Uterus (tissue), 3 donors: ENCODE measurements at regions not wholly inside any gene's neighbourhood (a gene's known extent, or its start where the extent isn't known, plus 50 kb on each side); places are given as distances from the start of the nearest gene placed in this dataset.

ENCODE experiments used
- DNase-seq, 2 donors: peaks; one replicate each; pipeline ENCODE4 v3.0.0-alpha.2; 2019 to 2020
- H3K27ac ChIP-seq, 2 donors: fragments of 200-600 bp; sonication (generic); 1 replicate in 1 of 2; 2 replicates in 1 of 2; pipeline ENCODE4 v1.5.1; 2016 to 2018
- H3K27me3 ChIP-seq, 2 donors: fragments of 200-600 bp; sonication (generic); one replicate each; pipeline ENCODE4 v1.5.1; 2018 to 2019; ENCODE audit warnings: control low read depth in 1 of 2
- H3K36me3 ChIP-seq, 2 donors: fragments of 200-600 bp; sonication (generic); one replicate each; pipeline ENCODE4 v1.5.1; 2019; ENCODE audit warnings: control low read depth in 1 of 2
- H3K4me1 ChIP-seq, 2 donors: fragments of 200-600 bp; sonication (generic); one replicate each; pipeline ENCODE4 v1.5.1; 2018 to 2019; ENCODE audit warnings: control low read depth in 1 of 2
- H3K4me3 ChIP-seq, 2 donors: fragments of 200-600 bp; sonication (generic); 1 replicate in 1 of 2; 2 replicates in 1 of 2; pipeline ENCODE4 v1.5.1; 2018 to 2019; ENCODE audit warnings: mild to moderate bottlenecking in 1 of 2
- H3K9me3 ChIP-seq, 2 donors: fragments of 200-600 bp; sonication (generic); one replicate each; pipeline ENCODE4 v1.5.1; 2019; ENCODE audit warnings: control low read depth in 1 of 2
- POLR2A ChIP-seq, 2 donors: fragments of 450-650 bp; IDR thresholded peaks; one replicate each; pipeline ENCODE4 v1.6.1; 2016; ENCODE audit warnings: antibody characterized with exemption in 2 of 2, mild to moderate bottlenecking in 1 of 2, moderate library complexity in 1 of 2
- intact Hi-C: fragments of 100-400 bp; cut with DNase I; formaldehyde crosslinking; loops from one replicate; pipeline ENCODE4 v1.15.1; 2023; ENCODE audit warnings: low total_unique reads
- TF ChIP-seq, protein P1 (sequence below), 4 experiments: fragments of 200-600 bp in 2 of 4; fragments of 450-650 bp in 2 of 4; sonication (generic) in 2 of 4; IDR thresholded peaks; one replicate each; pipeline ENCODE4 v1.5.1; 2016 to 2019; ENCODE audit warnings: antibody characterized with exemption in 4 of 4, mild to moderate bottlenecking in 2 of 4, moderate library complexity in 1 of 4
- donor health status: DM: yes; HTN: yes; CAD: no.

GRCh38 chr5:89478851-89479250 is 595.9 kb upstream of the MEF2C start:
- no peak overlapping the region for H3K4me3 ChIP-seq
- no peaks in the 10 kb centered on the region for H3K9me3 ChIP-seq
- no peak overlapping the region for H3K27ac ChIP-seq
- no peaks in the 10 kb centered on the region for H3K27me3 ChIP-seq
- no peak for DNase-seq
- intact Hi-C loops: no loop called here
- no peaks in the 10 kb centered on the region for H3K4me1 ChIP-seq
- no peaks in the 10 kb centered on the region for H3K36me3 ChIP-seq
- no peak for TF ChIP-seq POLR2A (IDR thresholded peaks at IDR 0.05)
- TF ChIP-seq, protein P1, sequence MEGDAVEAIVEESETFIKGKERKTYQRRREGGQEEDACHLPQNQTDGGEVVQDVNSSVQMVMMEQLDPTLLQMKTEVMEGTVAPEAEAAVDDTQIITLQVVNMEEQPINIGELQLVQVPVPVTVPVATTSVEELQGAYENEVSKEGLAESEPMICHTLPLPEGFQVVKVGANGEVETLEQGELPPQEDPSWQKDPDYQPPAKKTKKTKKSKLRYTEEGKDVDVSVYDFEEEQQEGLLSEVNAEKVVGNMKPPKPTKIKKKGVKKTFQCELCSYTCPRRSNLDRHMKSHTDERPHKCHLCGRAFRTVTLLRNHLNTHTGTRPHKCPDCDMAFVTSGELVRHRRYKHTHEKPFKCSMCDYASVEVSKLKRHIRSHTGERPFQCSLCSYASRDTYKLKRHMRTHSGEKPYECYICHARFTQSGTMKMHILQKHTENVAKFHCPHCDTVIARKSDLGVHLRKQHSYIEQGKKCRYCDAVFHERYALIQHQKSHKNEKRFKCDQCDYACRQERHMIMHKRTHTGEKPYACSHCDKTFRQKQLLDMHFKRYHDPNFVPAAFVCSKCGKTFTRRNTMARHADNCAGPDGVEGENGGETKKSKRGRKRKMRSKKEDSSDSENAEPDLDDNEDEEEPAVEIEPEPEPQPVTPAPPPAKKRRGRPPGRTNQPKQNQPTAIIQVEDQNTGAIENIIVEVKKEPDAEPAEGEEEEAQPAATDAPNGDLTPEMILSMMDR (IDR thresholded peaks at IDR 0.05): no peak

DNA sequence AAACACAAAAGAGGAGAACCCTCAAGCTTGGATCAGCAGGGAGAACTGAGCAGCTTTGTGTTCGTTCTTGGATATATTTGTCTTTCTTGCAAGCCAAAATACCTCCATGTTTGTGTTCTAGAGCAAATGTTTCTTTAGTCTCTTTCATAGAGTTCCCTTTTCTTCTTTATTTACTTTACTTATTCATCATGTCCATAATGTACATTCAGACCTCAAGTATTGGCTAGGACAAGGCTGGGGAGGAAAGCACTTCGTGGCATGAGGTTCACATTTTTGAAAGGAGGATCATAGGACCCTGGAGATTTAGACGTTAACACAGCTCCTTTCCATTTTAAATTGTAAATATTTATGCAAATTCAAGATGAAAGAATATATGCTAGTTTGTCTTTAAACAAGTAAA is 590.2 kb upstream of the MEF2C start:
- Histone ChIP-seq H3K27me3 (no peaks in the 10 kb centered on the region), H3K9me3 (no peaks in the 10 kb centered on the region), H3K27ac (no peak overlapping the region), H3K4me1 (no peaks in the 10 kb centered on the region), H3K4me3 (no peak overlapping the region), H3K36me3 (no peaks in the 10 kb centered on the region)
- no peak for DNase-seq
- TF ChIP-seq POLR2A (IDR thresholded peaks at IDR 0.05): no peak
- TF ChIP-seq, protein P1 (IDR thresholded peaks at IDR 0.05): no peak
- intact Hi-C loops: no loop called here

- no peak for DNase-seq
- TF ChIP-seq POLR2A (IDR thresholded peaks at IDR 0.05): no peak
- TF ChIP-seq, protein P1 (IDR thresholded peaks at IDR 0.05): no peak
- no peaks in the 10 kb centered on the region for H3K9me3 ChIP-seq
- H3K27ac ChIP-seq: no peak overlapping the region
- H3K27me3 ChIP-seq: no peaks in the 10 kb centered on the region
- no peak overlapping the region for H3K4me3 ChIP-seq
- H3K36me3 ChIP-seq: no peaks in the 10 kb centered on the region
- H3K4me1 ChIP-seq: no peaks in the 10 kb centered on the region
- intact Hi-C loops: no loop called here
These were observed 588.6 kb upstream of the MEF2C start for GRCh38 chr5:89471541-89471940.

- Histone ChIP-seq H3K4me1 (no peaks in the 10 kb centered on the region), H3K4me3 (no peak overlapping the region), H3K27me3 (no peaks in the 10 kb centered on the region), H3K9me3 (no peaks in the 10 kb centered on the region), H3K27ac (no peak overlapping the region), H3K36me3 (no peaks in the 10 kb centered on the region)
- TF ChIP-seq, protein P1 (IDR thresholded peaks at IDR 0.05): no peak
- no peak for DNase-seq
- intact Hi-C loops: no loop called here
These were observed 588.1 kb upstream of the MEF2C start for GRCh38 chr5:89471115-89471514.

GRCh38 chr5:89470658-89471057 is 587.7 kb upstream of the MEF2C start:
- no peaks in the 10 kb centered on the region for H3K27me3 ChIP-seq
- H3K4me1 ChIP-seq: no peaks in the 10 kb centered on the region
- H3K36me3 ChIP-seq: no peaks in the 10 kb centered on the region
- no peak overlapping the region for H3K27ac ChIP-seq
- no peaks in the 10 kb centered on the region for H3K9me3 ChIP-seq
- intact Hi-C loops: no loop called here
- no peak overlapping the region for H3K4me3 ChIP-seq
- no peak for DNase-seq
- TF ChIP-seq, protein P1 (IDR thresholded peaks at IDR 0.05): no peak
